OCI-LY7 (cell line): ENCODE measurements at regions not wholly inside any gene's neighbourhood (a gene's known extent, or its start where the extent isn't known, plus 50 kb on each side); places are given as distances from the start of the nearest gene placed in this dataset.

Experiments
- BruUV-seq: library from RNA; stranded (reverse); fragments of 400-500 nt; replicated peaks from 2 replicates; lab custom pipeline; 2021; lab: Mats Ljungman, UMichigan
- CTCF ChIA-PET: fragments of 300-600 bp; sonication (Branson Sonifier 250); formaldehyde crosslinking; loops from one replicate; lab custom pipeline; 2022; ENCODE audit warnings: antibody characterized with exemption; ENCODE audit not compliant: unreplicated experiment; lab: Charles Lee
- POLR2A ChIA-PET: fragments of 300-600 bp; sonication (Branson Sonifier 250); formaldehyde crosslinking; loops from one replicate; lab custom pipeline; 2022; ENCODE audit warnings: antibody characterized with exemption; lab: Charles Lee
- DNase-seq: peaks from one replicate; pipeline ENCODE4 v3.0.0-alpha.2; 2015; ENCODE audit warnings: low spot score
- H2AFZ ChIP-seq: fragments of 200-600 bp; sonication (generic), shearing (Covaris generic); 2 replicates; pipeline ENCODE4 v1.6.1; 2014; ENCODE audit warnings: mild to moderate bottlenecking, antibody characterized with exemption, low read length, moderate library complexity
- H3K27ac ChIP-seq: fragments of 200-600 bp; sonication (generic); 2 replicates; pipeline ENCODE4 v1.5.1; 2014; ENCODE audit warnings: mixed run types, low read depth, mild to moderate bottlenecking, moderate library complexity, low read length, inconsistent platforms; ENCODE audit not compliant: poor library complexity, severe bottlenecking
- H3K36me3 ChIP-seq: fragments of 200-600 bp; sonication (generic); 2 replicates; pipeline ENCODE4 v1.6.1; 2014; ENCODE audit warnings: mild to moderate bottlenecking, antibody characterized with exemption, low read length, moderate library complexity, mixed read lengths; ENCODE audit not compliant: insufficient read depth
- H3K4me1 ChIP-seq: fragments of 200-600 bp; sonication (generic); 2 replicates; pipeline ENCODE4 v1.5.1; 2014; ENCODE audit warnings: mild to moderate bottlenecking, low read length; ENCODE audit not compliant: insufficient read depth, poor library complexity, severe bottlenecking
- H3K4me2 ChIP-seq: fragments of 200-600 bp; sonication (generic); 2 replicates; pipeline ENCODE4 v1.6.1; 2014; ENCODE audit warnings: mild to moderate bottlenecking, low read length
- H3K4me3 ChIP-seq: fragments of 200-600 bp; sonication (generic); 2 replicates; pipeline ENCODE4 v1.5.1; 2014; ENCODE audit warnings: mild to moderate bottlenecking, low read depth, low read length; ENCODE audit not compliant: poor library complexity, severe bottlenecking
- H3K79me2 ChIP-seq: fragments of 200-600 bp; sonication (generic); 2 replicates; pipeline ENCODE4 v1.6.1; 2016; ENCODE audit warnings: low read depth, mild to moderate bottlenecking, low read length, moderate library complexity, mixed read lengths; ENCODE audit not compliant: insufficient read depth
- H3K9me2 ChIP-seq: fragments of 200-600 bp; sonication (generic); 2 replicates; pipeline ENCODE4 v1.6.1; 2016; ENCODE audit warnings: mild to moderate bottlenecking, low read length, mixed read lengths; ENCODE audit not compliant: insufficient read depth
- H3K9me3 ChIP-seq: fragments of 200-600 bp; sonication (generic); 2 replicates; pipeline ENCODE4 v1.6.1; 2014; ENCODE audit warnings: mild to moderate bottlenecking, mixed run types, low read length, mixed read lengths
- H4K20me1 ChIP-seq: fragments of 200-600 bp; sonication (generic); 2 replicates; pipeline ENCODE4 v1.6.1; 2014; ENCODE audit warnings: mild to moderate bottlenecking, antibody characterized with exemption, low read length, moderate library complexity, mixed read lengths; ENCODE audit not compliant: insufficient read depth
- CTCF ChIP-seq: fragments of 200-600 bp; sonication (generic); conservative IDR thresholded peaks from 2 replicates; pipeline ENCODE4 v1.5.1; 2014; ENCODE audit warnings: mild to moderate bottlenecking, antibody characterized with exemption, low read length, moderate library complexity, mixed read lengths
- EZH2phosphoT487 ChIP-seq: fragments of 200-600 bp; sonication (generic); IDR thresholded peaks from 2 replicates; pipeline ENCODE4 v1.6.1; 2018; ENCODE audit warnings: low read depth, borderline replicate concordance, mild to moderate bottlenecking, mixed run types, antibody characterized with exemption, low read length, moderate library complexity, mixed read lengths
- intact Hi-C: fragments of 100-400 bp; cut with micrococcal nuclease; formaldehyde crosslinking; loops from one replicate; pipeline ENCODE4 v1.10.0; 2022; ENCODE audit not compliant: unreplicated experiment

- no peak overlapping the region for H3K27ac ChIP-seq
These were observed 92.7 kb upstream of the KLF12 start for GRCh38 chr13:74226791-74227475.

DNA sequence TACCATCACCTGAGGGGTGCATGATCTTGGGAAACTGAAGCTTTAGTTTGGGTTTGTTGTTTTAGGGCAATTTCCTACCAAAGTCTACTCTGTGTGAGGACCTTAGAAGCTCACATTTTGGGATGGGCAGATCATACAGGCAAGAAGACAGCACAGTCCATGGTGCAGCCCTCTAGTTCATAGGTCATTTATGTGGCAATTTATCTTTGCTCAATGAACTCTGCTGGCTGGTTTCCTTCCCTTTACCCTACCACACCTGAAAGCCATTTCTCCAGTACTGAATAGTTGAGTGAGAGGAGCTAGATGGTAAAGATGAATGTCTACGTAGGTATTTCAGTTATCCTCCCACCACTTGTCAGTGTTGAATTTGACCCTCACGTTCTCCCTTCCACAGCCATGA lies 87.5 kb upstream of the KLF12 start:
- H4K20me1 ChIP-seq, result no peaks in the 10 kb centered on the region
- TF ChIP-seq EZH2phosphoT487, result no peak
- TF ChIP-seq CTCF, result no peak
- no peaks in the 10 kb centered on the region for H3K4me1 ChIP-seq
- ChIA-PET POLR2A (interaction anchor here (1.0 kb wide), 1 partner anchor 8 kb away, joined by 3 read pairs; no protein-coding TSS in a partner anchor), CTCF (no interaction called here)
- no peak overlapping the region for H3K27ac ChIP-seq
- H3K79me2 ChIP-seq, result no peaks in the 10 kb centered on the region
- H2AFZ ChIP-seq, result no peak overlapping the region
- BruUV-seq, result no TSS peak
- no peak overlapping the region for H3K4me3 ChIP-seq
- H3K9me2 ChIP-seq, result no peaks in the 10 kb centered on the region
- no peak for DNase-seq
- intact Hi-C loops, result no loop called here
- no peaks in the 10 kb centered on the region for H3K9me3 ChIP-seq
- no peaks in the 10 kb centered on the region for H3K36me3 ChIP-seq
- H3K4me2 ChIP-seq, result no peak overlapping the region

More at GRCh38 chr13:74226791-74227475, 92.7 kb upstream of the KLF12 start:
- no TSS peak for BruUV-seq
- no peak overlapping the region for H3K4me3 ChIP-seq
- H3K4me2 ChIP-seq, result no peak overlapping the region
- H3K79me2 ChIP-seq, result no peaks in the 10 kb centered on the region
- intact Hi-C loops, result no loop called here
- DNase-seq, result no peak
- TF ChIP-seq CTCF (no peak), EZH2phosphoT487 (no peak)
- ChIA-PET POLR2A (no interaction called here), CTCF (no interaction called here)
- H3K4me1 ChIP-seq, result no peaks in the 10 kb centered on the region
- H2AFZ ChIP-seq, result no peak overlapping the region
- H3K36me3 ChIP-seq, result no peaks in the 10 kb centered on the region
- no peaks in the 10 kb centered on the region for H4K20me1 ChIP-seq
- no peaks in the 10 kb centered on the region for H3K9me2 ChIP-seq
- H3K9me3 ChIP-seq, result no peaks in the 10 kb centered on the region

DNA sequence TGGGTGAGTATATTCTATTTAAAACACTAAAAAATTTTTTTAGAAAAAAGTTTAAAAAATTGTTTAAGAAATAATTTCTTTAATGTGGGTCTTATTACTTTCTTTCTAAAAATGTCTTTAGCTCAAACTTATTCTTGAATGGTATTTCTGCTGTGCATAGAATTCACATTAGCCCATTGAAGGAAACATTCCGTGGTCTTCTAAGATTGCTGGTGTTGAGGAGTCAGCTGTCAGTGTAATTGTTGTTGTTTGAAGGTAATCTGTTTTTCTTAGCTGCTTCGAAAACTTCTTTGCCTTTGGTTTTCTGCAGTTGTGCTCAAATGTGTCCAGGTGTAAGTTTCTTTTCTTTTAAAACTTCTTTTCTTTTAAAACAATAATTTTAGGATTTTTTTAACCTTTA lies 85.4 kb upstream of the KLF12 start:
- Histone ChIP-seq H3K9me2 (no peaks in the 10 kb centered on the region), H3K4me2 (no peak overlapping the region), H3K4me1 (no peaks in the 10 kb centered on the region), H4K20me1 (no peaks in the 10 kb centered on the region), H3K4me3 (no peak overlapping the region), H3K36me3 (no peaks in the 10 kb centered on the region), H3K27ac (no peak overlapping the region), H3K9me3 (no peaks in the 10 kb centered on the region), H2AFZ (no peak overlapping the region), H3K79me2 (no peaks in the 10 kb centered on the region)
- no TSS peak for BruUV-seq
- POLR2A ChIA-PET, result no interaction called here
- no peak for DNase-seq
- TF ChIP-seq CTCF, result no peak
- no peak for TF ChIP-seq EZH2phosphoT487
- intact Hi-C loops, result no loop called here
- CTCF ChIA-PET, result interaction anchor here (1.4 kb wide), 1 partner anchor 10 kb away, joined by 3 read pairs; no protein-coding TSS in a partner anchor
